PC-3 (cell line): ENCODE measurements at regions not wholly inside any gene's neighbourhood (a gene's known extent, or its start where the extent isn't known, plus 50 kb on each side); places are given as distances from the start of the nearest gene placed in this dataset.

Experiments used
- CTCF ChIP-seq: fragments of 300-600 bp; sonication (generic); conservative IDR thresholded peaks from 2 replicates; pipeline ENCODE4 v1.5.1; 2017; ENCODE audit warnings: antibody characterized with exemption, low read depth, mild to moderate bottlenecking, low read length
- EZH2 ChIP-seq: fragments of 300-600 bp; sonication (generic); IDR thresholded peaks from one replicate; pipeline ENCODE4 v1.6.1; 2017; ENCODE audit warnings: antibody characterized with exemption, mild to moderate bottlenecking, low read length; ENCODE audit not compliant: unreplicated experiment
- EZH2phosphoT487 ChIP-seq: fragments of 300-600 bp; sonication (generic); IDR thresholded peaks from 2 replicates; pipeline ENCODE4 v1.6.1; 2018; ENCODE audit warnings: mild to moderate bottlenecking, antibody characterized with exemption, low read length, borderline replicate concordance

GRCh38 chr16:79286646-79287423 lies 313.7 kb downstream of the MAF start:
- no peak for TF ChIP-seq CTCF
- TF ChIP-seq EZH2phosphoT487, result no peak
- TF ChIP-seq EZH2, result no peak
